ENCODE measurements at regions not wholly inside any gene's neighbourhood (a gene's known extent, or its start where the extent isn't known, plus 50 kb on each side); places are given as distances from the start of the nearest gene placed in this dataset.

DNA sequence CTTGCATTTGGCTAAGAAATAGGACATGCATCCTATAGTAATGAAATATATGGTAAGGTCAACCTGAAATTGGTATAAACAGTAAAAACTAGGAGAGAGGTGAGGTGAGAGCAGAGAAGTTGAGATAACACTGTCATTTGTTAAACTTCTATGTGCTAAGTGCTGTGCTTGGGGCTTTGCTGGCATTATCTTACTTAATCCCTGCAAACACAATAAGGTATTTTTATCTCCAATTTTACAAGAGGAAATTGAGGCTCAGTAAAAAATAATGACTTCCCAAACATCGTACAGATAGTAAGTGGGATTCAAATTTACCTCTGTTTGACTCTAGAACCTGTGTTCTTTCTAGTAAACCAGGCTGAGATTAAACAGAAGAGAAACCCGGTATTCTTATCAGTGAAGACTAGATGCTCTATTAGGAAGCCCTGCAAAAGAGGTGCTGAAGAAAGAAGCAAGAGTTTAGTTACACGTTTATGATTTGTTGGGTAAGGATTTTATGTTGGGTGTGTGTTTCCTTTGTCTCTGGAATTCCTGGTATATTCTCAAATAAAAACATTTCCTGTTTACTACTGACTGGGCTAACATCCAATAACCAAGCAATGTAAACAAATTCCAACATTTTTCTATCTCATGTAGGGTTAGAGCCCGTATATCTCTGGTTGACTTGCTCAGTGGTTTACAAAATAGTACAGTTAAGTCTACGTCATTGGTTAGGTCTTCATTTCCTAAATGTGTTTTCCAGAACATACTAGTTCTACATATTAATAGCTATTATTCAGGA, 137.3 kb upstream of the FNDC3A start:
- TF ChIP-seq CTCF (IDR thresholded peaks at IDR 0.05) (no peak), POLR2A (IDR thresholded peaks at IDR 0.05) (no peak)

Measured in vagina (tissue), 2 donors.